ENCODE measurements at regions not wholly inside any gene's neighbourhood (a gene's known extent, or its start where the extent isn't known, plus 50 kb on each side); places are given as distances from the start of the nearest gene placed in this dataset.

- POLR2A ChIA-PET, result no interaction called here
- TF ChIP-seq, protein P1, sequence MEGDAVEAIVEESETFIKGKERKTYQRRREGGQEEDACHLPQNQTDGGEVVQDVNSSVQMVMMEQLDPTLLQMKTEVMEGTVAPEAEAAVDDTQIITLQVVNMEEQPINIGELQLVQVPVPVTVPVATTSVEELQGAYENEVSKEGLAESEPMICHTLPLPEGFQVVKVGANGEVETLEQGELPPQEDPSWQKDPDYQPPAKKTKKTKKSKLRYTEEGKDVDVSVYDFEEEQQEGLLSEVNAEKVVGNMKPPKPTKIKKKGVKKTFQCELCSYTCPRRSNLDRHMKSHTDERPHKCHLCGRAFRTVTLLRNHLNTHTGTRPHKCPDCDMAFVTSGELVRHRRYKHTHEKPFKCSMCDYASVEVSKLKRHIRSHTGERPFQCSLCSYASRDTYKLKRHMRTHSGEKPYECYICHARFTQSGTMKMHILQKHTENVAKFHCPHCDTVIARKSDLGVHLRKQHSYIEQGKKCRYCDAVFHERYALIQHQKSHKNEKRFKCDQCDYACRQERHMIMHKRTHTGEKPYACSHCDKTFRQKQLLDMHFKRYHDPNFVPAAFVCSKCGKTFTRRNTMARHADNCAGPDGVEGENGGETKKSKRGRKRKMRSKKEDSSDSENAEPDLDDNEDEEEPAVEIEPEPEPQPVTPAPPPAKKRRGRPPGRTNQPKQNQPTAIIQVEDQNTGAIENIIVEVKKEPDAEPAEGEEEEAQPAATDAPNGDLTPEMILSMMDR (IDR thresholded peaks at IDR 0.05), result no peak
Observed at GRCh38 chr11:98793276-98793675, 227.5 kb upstream of the CNTN5 start.

GRCh38 chr11:98798333-98798732, 222.4 kb upstream of the CNTN5 start:
- TF ChIP-seq, protein P1 (IDR thresholded peaks at IDR 0.05), result no peak
- Mint-ChIP-seq H3K9me3 (peaks cover 9% of the 10 kb centered on the region), H3K27ac (no peak overlapping the region), H3K36me3 (ENCODE audit: low read depth) (no peaks in the 10 kb centered on the region), H3K27me3 (no peaks in the 10 kb centered on the region), H3K4me3 (no peak overlapping the region), H3K4me1 (ENCODE audit: low read depth) (no peaks in the 10 kb centered on the region)
- no peak for ATAC-seq
- no peak for DNase-seq
- intact Hi-C loops (cut with micrococcal nuclease), result no loop called here
- CTCF ChIA-PET, result no interaction called here
- POLR2A ChIA-PET, result no interaction called here

More at GRCh38 chr11:98793276-98793675, 227.5 kb upstream of the CNTN5 start:
- H3K27ac Mint-ChIP-seq, result no peak overlapping the region
- H3K4me3 Mint-ChIP-seq, result no peak overlapping the region
- CTCF ChIA-PET, result no interaction called here
- no peaks in the 10 kb centered on the region for H3K27me3 Mint-ChIP-seq
- no peaks in the 10 kb centered on the region for H3K4me1 Mint-ChIP-seq (ENCODE audit: low read depth)
- DNase-seq, result no peak
- no peaks in the 10 kb centered on the region for H3K36me3 Mint-ChIP-seq (ENCODE audit: low read depth)
- peaks cover 8% of the 10 kb centered on the region for H3K9me3 Mint-ChIP-seq
- ATAC-seq, result no peak
- intact Hi-C loops (cut with micrococcal nuclease), result no loop called here

DNA sequence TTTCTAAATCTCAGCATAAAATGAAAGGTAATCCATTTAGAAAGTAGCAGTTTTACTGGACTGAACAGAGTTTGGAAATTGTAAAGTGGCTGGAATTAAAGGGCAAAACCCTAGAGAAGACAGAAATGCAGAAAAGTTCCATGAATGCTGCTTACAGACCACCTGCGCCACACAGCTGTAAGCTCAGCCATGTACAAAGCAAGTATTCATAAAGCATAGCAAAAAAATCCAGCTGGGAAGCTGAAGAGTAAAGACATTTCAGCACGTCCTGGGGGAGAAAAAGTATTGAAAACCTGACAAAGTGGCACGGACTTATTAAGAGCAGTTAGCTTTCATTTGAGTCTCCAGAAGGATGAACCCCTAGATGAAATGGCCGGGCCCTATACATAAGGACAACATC, 220.1 kb upstream of the CNTN5 start:
- Mint-ChIP-seq H3K27me3 (no peaks in the 10 kb centered on the region), H3K27ac (no peak overlapping the region), H3K4me3 (no peak overlapping the region), H3K9me3 (peaks cover 6% of the 10 kb centered on the region), H3K4me1 (ENCODE audit: low read depth) (no peaks in the 10 kb centered on the region), H3K36me3 (ENCODE audit: low read depth) (no peaks in the 10 kb centered on the region)
- CTCF ChIA-PET, result no interaction called here
- intact Hi-C loops (cut with micrococcal nuclease), result no loop called here
- no peak for ATAC-seq
- POLR2A ChIA-PET, result no interaction called here
- DNase-seq, result no peak
- TF ChIP-seq, protein P1 (IDR thresholded peaks at IDR 0.05), result no peak

- no peaks in the 10 kb centered on the region for H3K36me3 Mint-ChIP-seq (ENCODE audit: low read depth)
- DNase-seq, result no peak
- POLR2A ChIA-PET, result no interaction called here
- CTCF ChIA-PET, result no interaction called here
- no peak overlapping the region for H3K4me3 Mint-ChIP-seq
- TF ChIP-seq, protein P1 (IDR thresholded peaks at IDR 0.05), result no peak
- ATAC-seq, result no peak
- H3K4me1 Mint-ChIP-seq (ENCODE audit: low read depth), result no peaks in the 10 kb centered on the region
- H3K27me3 Mint-ChIP-seq, result no peaks in the 10 kb centered on the region
- intact Hi-C loops (cut with micrococcal nuclease), result no loop called here
- H3K9me3 Mint-ChIP-seq, result peaks cover 29% of the 10 kb centered on the region
- no peak overlapping the region for H3K27ac Mint-ChIP-seq
Observed at GRCh38 chr11:98828986-98829708, 191.6 kb upstream of the CNTN5 start.

DNA sequence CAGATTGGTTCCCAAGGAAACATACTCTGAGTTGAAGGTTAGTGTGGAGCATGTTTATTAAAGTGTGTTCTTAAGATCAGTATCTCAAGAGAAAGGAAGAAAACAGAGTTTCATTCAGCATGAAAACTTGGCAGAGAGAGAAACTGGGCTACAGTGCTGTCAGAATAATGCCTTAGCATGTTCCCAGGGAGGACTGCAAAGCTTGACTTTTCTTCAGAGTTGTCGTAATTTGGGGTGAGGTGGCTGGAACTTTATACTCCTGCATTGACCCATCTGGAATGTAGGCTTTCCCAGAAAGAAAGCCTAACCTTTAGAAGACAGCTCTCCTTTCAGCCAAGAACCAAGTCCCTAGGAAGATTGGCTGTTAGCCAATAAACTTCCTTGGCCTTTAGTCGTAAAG, 190.8 kb upstream of the CNTN5 start:
- TF ChIP-seq, protein P1 (IDR thresholded peaks at IDR 0.05), result no peak
- Mint-ChIP-seq H3K4me3 (no peak overlapping the region), H3K36me3 (ENCODE audit: low read depth) (no peaks in the 10 kb centered on the region), H3K4me1 (ENCODE audit: low read depth) (no peaks in the 10 kb centered on the region), H3K27ac (no peak overlapping the region), H3K27me3 (no peaks in the 10 kb centered on the region), H3K9me3 (peaks cover 33% of the 10 kb centered on the region)
- no peak for ATAC-seq
- ChIA-PET POLR2A (no interaction called here), CTCF (no interaction called here)
- intact Hi-C loops (cut with micrococcal nuclease), result no loop called here
- DNase-seq, result no peak
